Activated CD4-positive, alpha-beta T cell treated with anti-CD3 and anti-CD28 coated beads, Interleukin-2, amount 50 U/mL, for 16 hours (primary cell): ENCODE measurements at regions not wholly inside any gene's neighbourhood (a gene's known extent, or its start where the extent isn't known, plus 50 kb on each side); places are given as distances from the start of the nearest gene placed in this dataset.
A peak's percentile ranks its signal among the peaks of the same experiment; 100 is the strongest.
"Not testable (repeated sequence)": the region's sequence is repeated elsewhere in the genome, so short reads cannot be mapped to it uniquely, and the experiment has no call there.

Source experiments
- DNase-seq: peaks from one replicate; pipeline ENCODE4 v3.0.0-alpha.2; 2020

- no peak for DNase-seq
These were observed 122.3 kb upstream of the TMEM164 start for GRCh38 chrX:109880629-109881028.

- DNase-seq: peak; percentile 43
These were observed 116.7 kb upstream of the TMEM164 start for GRCh38 chrX:109886122-109886761.

DNA sequence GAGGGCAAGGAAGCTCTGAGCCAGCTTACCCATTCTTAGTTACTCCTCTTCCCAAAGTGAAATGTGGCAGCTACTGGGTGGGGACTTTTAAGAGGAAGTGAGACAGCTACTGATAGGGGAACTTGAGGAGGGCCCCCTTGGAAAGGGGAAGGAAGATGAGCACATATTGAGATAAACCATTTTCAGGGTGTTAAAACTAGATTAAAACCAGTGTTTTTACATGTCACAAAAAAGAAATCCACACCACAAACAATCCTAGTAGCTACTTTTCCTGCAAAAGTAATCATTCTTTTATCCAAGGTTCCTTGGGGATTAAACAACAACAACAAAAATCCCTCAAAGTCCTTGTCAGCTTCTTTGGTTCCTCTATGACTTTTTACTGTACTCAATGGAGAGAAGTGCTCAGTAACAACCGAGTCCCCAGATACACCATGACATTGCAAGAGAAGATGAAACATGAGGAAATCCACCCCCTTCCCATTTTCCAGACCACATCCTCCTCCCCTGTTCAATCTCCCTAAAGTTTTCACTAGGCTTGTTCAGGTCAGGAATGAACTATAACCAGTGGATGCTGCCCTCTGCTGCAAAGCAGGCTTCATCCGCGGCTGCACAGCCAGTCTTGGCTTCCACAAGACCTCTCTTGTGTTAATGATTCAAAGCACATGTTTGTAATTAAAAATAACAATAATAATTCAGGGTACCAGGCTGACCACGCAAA is 113.5 kb upstream of the TMEM164 start:
- DNase-seq: no peak

- DNase-seq: no peak
These were observed 112.6 kb upstream of the TMEM164 start for GRCh38 chrX:109890300-109890699.

DNA sequence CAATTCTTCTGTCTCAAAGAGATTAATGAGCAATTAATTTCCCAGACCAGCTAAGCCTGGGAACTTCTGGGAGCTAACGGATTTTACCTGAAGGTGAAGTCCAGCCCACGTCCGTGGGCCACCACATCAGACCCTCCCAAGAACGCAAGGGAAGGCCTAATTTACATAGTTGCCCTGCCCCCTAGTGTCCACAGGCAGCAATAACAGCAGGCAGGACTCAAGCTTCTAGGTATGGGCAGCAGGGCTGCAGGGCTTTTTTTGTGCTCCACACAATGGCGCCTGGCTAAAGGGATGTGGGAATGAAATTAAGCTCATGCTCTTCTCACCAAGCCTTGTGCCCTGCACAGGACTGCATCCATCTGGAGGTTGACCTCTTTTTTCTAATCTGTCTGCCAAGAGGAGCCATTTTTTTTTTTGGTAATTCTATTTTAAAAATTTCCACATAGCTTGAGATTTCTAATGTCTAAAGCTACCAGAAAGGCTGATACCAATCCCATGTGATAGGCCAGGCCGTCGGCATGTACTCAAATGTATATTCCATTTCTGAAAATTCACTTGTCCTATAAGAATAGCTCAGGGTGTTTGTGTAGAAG is 111.9 kb upstream of the TMEM164 start:
- DNase-seq: peak; percentile 63

GRCh38 chrX:109896024-109896423 is 106.9 kb upstream of the TMEM164 start:
- DNase-seq: not testable (repeated sequence)

DNA sequence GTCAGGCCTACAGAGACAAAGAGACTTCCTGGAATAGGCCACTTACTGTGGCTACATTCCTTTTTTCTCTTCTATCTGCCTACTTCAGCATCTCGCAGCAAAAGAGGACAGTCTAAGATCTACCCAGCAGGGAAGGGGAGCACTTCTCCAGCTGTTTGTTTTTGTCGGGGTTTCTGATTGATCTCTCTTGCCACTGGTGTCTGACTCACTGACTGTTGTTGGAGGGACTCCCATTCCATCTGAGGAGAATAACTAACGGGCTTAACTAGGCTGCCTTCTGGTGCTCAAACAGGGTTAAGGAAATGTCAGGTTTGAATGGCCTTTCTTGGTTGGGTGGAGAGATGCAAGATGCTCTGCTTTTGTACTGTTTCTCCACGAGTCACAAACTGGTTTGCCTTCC is 100.2 kb upstream of the TMEM164 start:
- DNase-seq: no peak

- no peak for DNase-seq
These were observed 91.9 kb upstream of the TMEM164 start for GRCh38 chrX:109911046-109911445.

- not testable (repeated sequence) for DNase-seq
These were observed 89.9 kb upstream of the TMEM164 start for GRCh38 chrX:109912993-109913392.

- no peak for DNase-seq
These were observed 88.6 kb upstream of the TMEM164 start for GRCh38 chrX:109914114-109914849.

DNA sequence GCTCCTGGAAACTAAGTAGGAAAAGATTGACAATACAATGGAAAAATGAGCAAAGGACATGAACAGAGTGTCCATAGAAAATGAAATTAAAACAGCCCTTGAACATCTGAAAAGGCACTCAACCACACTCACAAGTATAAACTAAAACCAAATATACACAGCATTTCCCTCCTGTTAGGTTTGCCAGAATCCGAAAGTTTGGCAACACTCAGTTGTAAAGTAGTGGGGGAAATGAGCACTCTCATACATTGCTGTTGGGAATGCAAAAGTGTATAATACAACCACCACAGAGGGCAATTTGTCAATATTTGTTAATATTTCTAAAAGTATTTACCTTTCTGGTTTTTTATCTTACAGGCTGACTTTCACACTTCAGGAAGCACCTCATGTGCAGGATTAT is 84.2 kb upstream of the TMEM164 start:
- DNase-seq: no peak

- DNase-seq: no peak
These were observed 82.6 kb upstream of the TMEM164 start for GRCh38 chrX:109920325-109920724.

DNA sequence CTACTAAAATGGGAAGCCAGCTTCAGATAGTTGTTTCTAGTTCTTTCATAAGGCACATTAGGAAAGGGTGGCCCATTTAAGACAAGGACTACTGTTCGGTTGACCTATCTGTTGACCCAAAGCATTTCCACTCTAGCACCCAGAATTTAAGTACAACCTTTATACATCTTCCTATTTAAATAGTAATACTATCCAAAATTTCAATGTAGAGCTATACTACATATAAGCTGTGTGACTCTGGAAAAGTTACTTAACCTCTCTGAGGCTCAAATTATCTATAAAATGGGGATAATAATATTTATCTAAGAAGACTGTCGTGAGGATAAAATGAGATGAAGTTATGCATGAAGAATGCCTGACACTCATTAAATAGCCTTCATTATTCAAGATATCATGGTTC is 82.0 kb upstream of the TMEM164 start:
- DNase-seq: no peak

DNA sequence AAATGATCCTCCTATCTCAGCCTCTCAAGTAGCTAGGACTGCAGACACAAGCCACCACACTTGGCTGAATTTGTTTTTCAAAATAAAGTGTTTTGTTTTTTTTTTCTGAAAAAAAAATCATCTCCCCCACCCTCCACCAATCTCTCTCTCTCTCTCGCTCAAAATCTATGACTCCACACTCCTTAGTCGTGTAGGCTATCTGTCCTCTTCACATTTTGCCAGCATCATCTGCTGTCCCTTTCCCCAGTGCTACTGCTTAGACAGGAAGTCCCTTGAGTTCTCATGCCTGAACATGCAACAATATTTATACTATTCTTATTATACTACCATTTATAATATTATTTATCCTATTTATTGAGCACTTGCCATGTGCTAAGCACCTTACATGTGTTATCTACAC is 80.7 kb upstream of the TMEM164 start:
- no peak for DNase-seq

GRCh38 chrX:109925003-109925402 is 77.9 kb upstream of the TMEM164 start:
- not testable (repeated sequence) for DNase-seq

DNA sequence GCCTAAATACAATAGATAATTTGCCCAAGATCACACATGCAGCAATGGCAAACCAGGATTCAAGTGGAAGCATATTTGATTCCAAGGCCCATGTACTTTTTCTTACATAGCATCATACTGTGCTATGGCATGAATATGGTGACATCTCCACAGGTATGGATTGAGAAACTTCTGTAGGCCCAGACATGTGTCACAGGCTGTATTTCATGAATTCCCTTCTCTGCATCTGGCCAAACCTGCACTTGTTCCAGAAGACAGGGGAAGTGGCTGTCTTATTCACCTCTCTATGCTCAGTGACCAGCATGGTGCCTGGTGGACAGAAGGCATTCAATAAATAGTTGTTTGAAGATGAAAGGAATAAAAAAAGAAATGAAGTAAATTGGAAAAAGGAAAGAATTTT is 77.3 kb upstream of the TMEM164 start:
- no peak for DNase-seq

- DNase-seq: no peak
These were observed 76.8 kb upstream of the TMEM164 start for GRCh38 chrX:109926118-109926517.

GRCh38 chrX:109926743-109927662 is 75.9 kb upstream of the TMEM164 start:
- no peak for DNase-seq

- no peak for DNase-seq
These were observed 75.1 kb upstream of the TMEM164 start for GRCh38 chrX:109927663-109928273.

DNA sequence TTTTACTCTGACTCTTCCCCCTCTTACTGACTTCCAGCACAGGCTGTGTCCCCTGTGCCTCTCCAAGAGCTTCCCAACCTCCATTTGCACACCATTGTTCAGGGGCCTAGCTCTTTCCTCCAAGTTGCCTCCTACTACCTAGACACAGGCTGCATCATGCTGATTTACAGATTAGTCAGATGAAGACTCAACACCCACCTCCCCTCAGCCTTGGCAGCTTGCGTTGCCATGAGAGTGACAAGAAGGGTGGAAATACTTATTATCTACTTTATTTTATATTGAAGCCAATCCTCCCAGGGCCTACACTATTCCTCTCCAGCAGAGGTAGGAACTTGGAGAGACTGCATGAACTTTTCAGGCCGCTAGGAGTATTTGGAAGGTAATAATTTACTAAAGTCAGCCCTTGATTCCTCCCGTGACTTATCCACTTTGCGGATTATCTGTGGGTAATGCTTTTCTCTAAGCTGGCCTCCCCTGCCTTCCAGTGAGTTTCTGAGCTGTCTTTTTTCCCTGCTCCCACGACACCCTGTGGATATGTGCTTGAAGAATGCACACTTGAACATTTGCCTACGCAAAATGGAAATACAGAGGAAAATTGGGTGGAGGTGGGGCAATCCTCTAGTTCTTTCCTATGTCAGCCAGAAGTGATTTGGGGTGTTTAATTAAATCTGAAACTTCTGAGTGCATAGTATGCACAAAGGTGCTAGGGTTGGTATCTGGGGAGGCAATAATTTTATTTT is 74.1 kb upstream of the TMEM164 start:
- no peak for DNase-seq

- no peak for DNase-seq
These were observed 71.2 kb upstream of the TMEM164 start for GRCh38 chrX:109931677-109932076.
